HepG2 (cell line): ENCODE measurements at regions not wholly inside any gene's neighbourhood (a gene's known extent, or its start where the extent isn't known, plus 50 kb on each side); places are given as distances from the start of the nearest gene placed in this dataset.
A peak's percentile ranks its signal among the peaks of the same experiment; 100 is the strongest.

ENCODE experiments used
- CTCF ChIP-seq: sonication (generic); formaldehyde crosslinking; IDR thresholded peaks from 2 replicates; pipeline ENCODE4 v1.5.0; 2020; ENCODE audit warnings: mild to moderate bottlenecking, missing genetic modification reagents, moderate library complexity
- HHEX ChIP-seq: IDR thresholded peaks from 2 replicates; pipeline ENCODE4 v1.6.1; 2016; ENCODE audit warnings: control low read depth
- HNRNPK ChIP-seq: fragments of 200-400 bp; formaldehyde crosslinking; IDR thresholded peaks from 2 replicates; pipeline ENCODE4 v1.6.1; 2018; ENCODE audit warnings: low read length, low read depth, moderate library complexity, mild to moderate bottlenecking; ENCODE audit not compliant: poor library complexity, severe bottlenecking
- HOMEZ ChIP-seq: IDR thresholded peaks from 2 replicates; pipeline ENCODE4 v1.6.1; 2016; ENCODE audit warnings: low read depth
- MIXL1 ChIP-seq: IDR thresholded peaks from 2 replicates; pipeline ENCODE4 v1.6.1; 2016
- MYC ChIP-seq: sonication (generic); formaldehyde crosslinking; IDR thresholded peaks from 2 replicates; pipeline ENCODE4 v1.9.0; 2021; ENCODE audit warnings: missing genetic modification reagents, borderline replicate concordance
- TERF1 ChIP-seq: sonication (generic); formaldehyde crosslinking; IDR thresholded peaks from 2 replicates; pipeline ENCODE4 v1.8.0; 2022; ENCODE audit warnings: mild to moderate bottlenecking, missing genetic modification reagents, moderate library complexity
- ZBTB3 ChIP-seq: sonication (generic); formaldehyde crosslinking; IDR thresholded peaks from 2 replicates; pipeline ENCODE4 v1.4.0; 2020; ENCODE audit warnings: low read depth, mild to moderate bottlenecking, moderate library complexity, missing genetic modification reagents, borderline replicate concordance
- ZHX2 ChIP-seq, 2 experiments: sonication (generic) in 1 of 2; formaldehyde crosslinking in 1 of 2; IDR thresholded peaks; 2 replicates each; pipeline versions ENCODE4 v1.6.1 to v1.9.0; 2014 to 2022; ENCODE audit warnings: antibody characterized with exemption in 1 of 2, borderline replicate concordance in 1 of 2, inconsistent platforms in 1 of 2, low read depth in 1 of 2, missing genetic modification reagents in 1 of 2
- ZNF136 ChIP-seq: sonication (generic); formaldehyde crosslinking; IDR thresholded peaks from 2 replicates; pipeline ENCODE4 v1.8.1; 2022; ENCODE audit warnings: low read depth, mild to moderate bottlenecking, moderate library complexity, missing genetic modification reagents
- ZNF354B ChIP-seq: sonication (generic); formaldehyde crosslinking; IDR thresholded peaks from 2 replicates; pipeline ENCODE4 v1.8.0; 2022; ENCODE audit warnings: mild to moderate bottlenecking, missing genetic modification reagents
- ZNF512B ChIP-seq: sonication (generic); formaldehyde crosslinking; IDR thresholded peaks from 2 replicates; pipeline ENCODE4 v1.5.1; 2020; ENCODE audit warnings: missing genetic modification reagents, mild to moderate bottlenecking, borderline replicate concordance
- ZNF567 ChIP-seq: sonication (generic); formaldehyde crosslinking; IDR thresholded peaks from 2 replicates; pipeline ENCODE4 v1.8.1; 2023; ENCODE audit warnings: mild to moderate bottlenecking, missing genetic modification reagents, borderline replicate concordance

- 0 out of 2 replicates have a peak, but pooled peaks have one; percentile 29 for TF ChIP-seq MIXL1 (CRISPR knock-in tag)
- no peak for TF ChIP-seq ZNF354B
- TF ChIP-seq CTCF (CRISPR knock-in tag) = no peak
- no peak for TF ChIP-seq ZNF512B (CRISPR knock-in tag)
- no peak for TF ChIP-seq TERF1 (CRISPR knock-in tag)
- TF ChIP-seq HOMEZ (CRISPR knock-in tag) = peak; percentile 16; the same call in 1 of the 2 replicates
- TF ChIP-seq ZNF136 (CRISPR knock-in tag) = no peak
- TF ChIP-seq ZNF567 = no peak
- TF ChIP-seq HNRNPK = no peak
- no peak for TF ChIP-seq ZHX2 (IDR thresholded peaks at IDR 0.05; ENCODE audit: low read depth)
- no peak for TF ChIP-seq ZHX2 (CRISPR knock-in tag; IDR thresholded peaks at IDR 0.05; ENCODE audit: borderline replicate concordance)
- TF ChIP-seq MYC (CRISPR knock-in tag) = no peak
- TF ChIP-seq HHEX = no peak
- peak; percentile 55; the same call in 1 of the 2 replicates for TF ChIP-seq ZBTB3 (CRISPR knock-in tag)
Observed at GRCh38 chr2:109680523-109681297, 66.5 kb downstream of the SOWAHC start (continued).
